ENCODE measurements at regions not wholly inside any gene's neighbourhood (a gene's known extent, or its start where the extent isn't known, plus 50 kb on each side); places are given as distances from the start of the nearest gene placed in this dataset.

GRCh38 chr13:22187329-22187728 lies 516.5 kb downstream of the FGF9 start:
- no peak for TF ChIP-seq CTCF (IDR thresholded peaks at IDR 0.05)
- no peak for TF ChIP-seq ZFX (IDR thresholded peaks at IDR 0.05; ENCODE audit: borderline replicate concordance)

Measured in 22Rv1 (cell line).